WTC11 (cell line): ENCODE measurements at regions not wholly inside any gene's neighbourhood (a gene's known extent, or its start where the extent isn't known, plus 50 kb on each side); places are given as distances from the start of the nearest gene placed in this dataset.

Experiments
- CDX4 ChIP-seq: fragments of 250-450 bp; sonication (Bioruptor Pico); IDR thresholded peaks from 2 replicates; pipeline ENCODE4 v1.9.0; 2021; ENCODE audit warnings: moderate library complexity, mild to moderate bottlenecking, inconsistent platforms, borderline replicate concordance
- CREB1 ChIP-seq: sonication (generic); formaldehyde crosslinking; IDR thresholded peaks from 2 replicates; pipeline ENCODE4 v1.8.0; 2023; ENCODE audit warnings: mild to moderate bottlenecking, missing genetic modification reagents
- CTCF ChIP-seq: fragments of 200-600 bp; IDR thresholded peaks from 2 replicates; pipeline ENCODE4 v1.8.0; 2022; ENCODE audit warnings: antibody characterized with exemption
- ETV6 ChIP-seq: sonication (generic); formaldehyde crosslinking; IDR thresholded peaks from 2 replicates; pipeline ENCODE4 v1.8.1; 2022; ENCODE audit warnings: mild to moderate bottlenecking, missing genetic modification reagents
- NFATC4 ChIP-seq: fragments of 250-450 bp; sonication (Bioruptor Pico); IDR thresholded peaks from 2 replicates; pipeline ENCODE4 v1.9.0; 2021; ENCODE audit warnings: mild to moderate bottlenecking
- TF ChIP-seq, protein P1 (sequence below): fragments of 250-450 bp; sonication (Bioruptor Pico); IDR thresholded peaks from 2 replicates; pipeline ENCODE4 v1.9.0; 2021; ENCODE audit warnings: mild to moderate bottlenecking, borderline replicate concordance

GRCh38 chr1:216896146-216896545 is 172.9 kb upstream of the ESRRG start:
- TF ChIP-seq CTCF (no peak), CREB1 (CRISPR knock-in tag) (no peak), ETV6 (no peak), CDX4 (CRISPR knock-in tag) (no peak), NFATC4 (no peak)
- TF ChIP-seq, protein P1, sequence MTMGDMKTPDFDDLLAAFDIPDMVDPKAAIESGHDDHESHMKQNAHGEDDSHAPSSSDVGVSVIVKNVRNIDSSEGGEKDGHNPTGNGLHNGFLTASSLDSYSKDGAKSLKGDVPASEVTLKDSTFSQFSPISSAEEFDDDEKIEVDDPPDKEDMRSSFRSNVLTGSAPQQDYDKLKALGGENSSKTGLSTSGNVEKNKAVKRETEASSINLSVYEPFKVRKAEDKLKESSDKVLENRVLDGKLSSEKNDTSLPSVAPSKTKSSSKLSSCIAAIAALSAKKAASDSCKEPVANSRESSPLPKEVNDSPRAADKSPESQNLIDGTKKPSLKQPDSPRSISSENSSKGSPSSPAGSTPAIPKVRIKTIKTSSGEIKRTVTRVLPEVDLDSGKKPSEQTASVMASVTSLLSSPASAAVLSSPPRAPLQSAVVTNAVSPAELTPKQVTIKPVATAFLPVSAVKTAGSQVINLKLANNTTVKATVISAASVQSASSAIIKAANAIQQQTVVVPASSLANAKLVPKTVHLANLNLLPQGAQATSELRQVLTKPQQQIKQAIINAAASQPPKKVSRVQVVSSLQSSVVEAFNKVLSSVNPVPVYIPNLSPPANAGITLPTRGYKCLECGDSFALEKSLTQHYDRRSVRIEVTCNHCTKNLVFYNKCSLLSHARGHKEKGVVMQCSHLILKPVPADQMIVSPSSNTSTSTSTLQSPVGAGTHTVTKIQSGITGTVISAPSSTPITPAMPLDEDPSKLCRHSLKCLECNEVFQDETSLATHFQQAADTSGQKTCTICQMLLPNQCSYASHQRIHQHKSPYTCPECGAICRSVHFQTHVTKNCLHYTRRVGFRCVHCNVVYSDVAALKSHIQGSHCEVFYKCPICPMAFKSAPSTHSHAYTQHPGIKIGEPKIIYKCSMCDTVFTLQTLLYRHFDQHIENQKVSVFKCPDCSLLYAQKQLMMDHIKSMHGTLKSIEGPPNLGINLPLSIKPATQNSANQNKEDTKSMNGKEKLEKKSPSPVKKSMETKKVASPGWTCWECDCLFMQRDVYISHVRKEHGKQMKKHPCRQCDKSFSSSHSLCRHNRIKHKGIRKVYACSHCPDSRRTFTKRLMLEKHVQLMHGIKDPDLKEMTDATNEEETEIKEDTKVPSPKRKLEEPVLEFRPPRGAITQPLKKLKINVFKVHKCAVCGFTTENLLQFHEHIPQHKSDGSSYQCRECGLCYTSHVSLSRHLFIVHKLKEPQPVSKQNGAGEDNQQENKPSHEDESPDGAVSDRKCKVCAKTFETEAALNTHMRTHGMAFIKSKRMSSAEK (CRISPR knock-in tag) = no peak
